SH-SY5Y (cell line): ENCODE measurements at regions not wholly inside any gene's neighbourhood (a gene's known extent, or its start where the extent isn't known, plus 50 kb on each side); places are given as distances from the start of the nearest gene placed in this dataset.

Source experiments
- GATA2 ChIP-seq: IDR thresholded peaks from 2 replicates; pipeline ENCODE4 v1.6.1; 2011; ENCODE audit warnings: mild to moderate bottlenecking, low read depth, low read length
- GATA3 ChIP-seq: IDR thresholded peaks from 2 replicates; pipeline ENCODE4 v1.6.1; 2011; ENCODE audit warnings: low read depth, mild to moderate bottlenecking, low read length, moderate library complexity

- TF ChIP-seq GATA2 (no peak), GATA3 (no peak)
Measured at GRCh38 chr10:65065278-65065677, 1544.1 kb downstream of the REEP3 start.
